ENCODE measurements at regions not wholly inside any gene's neighbourhood (a gene's known extent, or its start where the extent isn't known, plus 50 kb on each side); places are given as distances from the start of the nearest gene placed in this dataset.

DNA sequence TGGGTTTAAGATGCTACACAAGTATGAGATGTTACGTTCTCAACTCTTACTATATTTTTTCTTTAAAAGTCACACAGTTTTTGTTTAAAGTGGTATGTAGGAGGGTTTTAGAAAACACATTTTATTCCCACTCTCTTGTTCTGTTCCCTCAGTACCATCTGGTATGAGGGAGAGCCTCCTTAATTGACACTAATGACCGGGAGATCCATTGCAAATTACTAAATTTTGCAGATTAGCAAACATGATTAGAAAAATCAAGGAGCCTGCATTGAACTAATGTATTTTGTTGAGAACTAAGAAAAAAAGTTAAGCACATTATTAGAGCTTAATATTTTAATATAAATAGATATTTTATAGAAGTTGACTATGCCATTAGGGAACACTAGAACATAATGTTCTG is 87.3 kb upstream of the UNC5C start:
- H3K9me3 ChIP-seq, result no peaks in the 10 kb centered on the region
- intact Hi-C loops (cut with DNase I), result no loop called here

DNA sequence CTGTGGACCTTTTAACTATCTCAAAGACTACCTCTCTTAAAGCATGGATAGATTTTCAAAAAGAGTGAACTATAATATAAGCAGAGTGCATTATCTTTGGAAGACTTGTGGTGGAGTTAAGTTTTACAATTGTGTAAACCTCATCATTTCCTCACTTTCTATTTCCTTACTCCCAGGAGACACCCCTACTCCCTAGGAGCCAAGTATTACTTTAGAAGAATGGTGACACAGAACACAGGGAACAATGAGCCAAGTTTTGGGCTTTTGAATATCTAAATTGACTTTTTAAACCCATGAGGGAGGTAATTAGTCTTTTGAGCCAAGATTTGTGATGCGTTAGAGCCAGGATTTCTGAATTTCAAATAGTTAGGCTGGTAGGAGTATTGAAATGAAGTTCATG is 78.9 kb upstream of the UNC5C start:
- H3K4me3 ChIP-seq (replicated peaks in 1 of 3), result no peak overlapping the region
- intact Hi-C loops (cut with DNase I), result no loop called here
- H3K27ac ChIP-seq, result no peak overlapping the region
- H3K4me1 ChIP-seq, result no peaks in the 10 kb centered on the region
- no peaks in the 10 kb centered on the region for H3K27me3 ChIP-seq
- H3K9me3 ChIP-seq, result no peaks in the 10 kb centered on the region
- H3K36me3 ChIP-seq, result no peaks in the 10 kb centered on the region
- no peak for DNase-seq
- no peak for TF ChIP-seq POLR2A (IDR thresholded peaks at IDR 0.05)
- TF ChIP-seq, protein P1, sequence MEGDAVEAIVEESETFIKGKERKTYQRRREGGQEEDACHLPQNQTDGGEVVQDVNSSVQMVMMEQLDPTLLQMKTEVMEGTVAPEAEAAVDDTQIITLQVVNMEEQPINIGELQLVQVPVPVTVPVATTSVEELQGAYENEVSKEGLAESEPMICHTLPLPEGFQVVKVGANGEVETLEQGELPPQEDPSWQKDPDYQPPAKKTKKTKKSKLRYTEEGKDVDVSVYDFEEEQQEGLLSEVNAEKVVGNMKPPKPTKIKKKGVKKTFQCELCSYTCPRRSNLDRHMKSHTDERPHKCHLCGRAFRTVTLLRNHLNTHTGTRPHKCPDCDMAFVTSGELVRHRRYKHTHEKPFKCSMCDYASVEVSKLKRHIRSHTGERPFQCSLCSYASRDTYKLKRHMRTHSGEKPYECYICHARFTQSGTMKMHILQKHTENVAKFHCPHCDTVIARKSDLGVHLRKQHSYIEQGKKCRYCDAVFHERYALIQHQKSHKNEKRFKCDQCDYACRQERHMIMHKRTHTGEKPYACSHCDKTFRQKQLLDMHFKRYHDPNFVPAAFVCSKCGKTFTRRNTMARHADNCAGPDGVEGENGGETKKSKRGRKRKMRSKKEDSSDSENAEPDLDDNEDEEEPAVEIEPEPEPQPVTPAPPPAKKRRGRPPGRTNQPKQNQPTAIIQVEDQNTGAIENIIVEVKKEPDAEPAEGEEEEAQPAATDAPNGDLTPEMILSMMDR (IDR thresholded peaks at IDR 0.05), result no peak
- WGBS, 2 donors, result 71 to 83% methylated on average over 1 of the region's 1 CpG

More for the DNA sequence above, 87.3 kb upstream of the UNC5C start:
- Histone ChIP-seq H3K27ac (no peak overlapping the region), H3K27me3 (no peaks in the 10 kb centered on the region), H3K36me3 (no peaks in the 10 kb centered on the region), H3K4me1 (peaks cover 19 to 21% of the 10 kb centered on the region in 2 donors), H3K4me3 (replicated peaks in 1 of 3) (no peak overlapping the region)
- no peak for DNase-seq
- WGBS, 2 donors, result 68 to 69% methylated on average over 2 of the region's 2 CpGs
- TF ChIP-seq POLR2A (IDR thresholded peaks at IDR 0.05), result no peak
- TF ChIP-seq, protein P1 (IDR thresholded peaks at IDR 0.05), result no peak

GRCh38 chr4:95627024-95627605 is 78.3 kb upstream of the UNC5C start:
- DNase-seq, result no peak
- intact Hi-C loops (cut with DNase I), result no loop called here
- Histone ChIP-seq H3K4me1 (no peaks in the 10 kb centered on the region), H3K36me3 (no peaks in the 10 kb centered on the region), H3K27ac (no peak overlapping the region), H3K27me3 (no peaks in the 10 kb centered on the region), H3K4me3 (replicated peaks in 1 of 3) (no peak overlapping the region), H3K9me3 (no peaks in the 10 kb centered on the region)
- TF ChIP-seq POLR2A (IDR thresholded peaks at IDR 0.05), result no peak
- TF ChIP-seq, protein P1 (IDR thresholded peaks at IDR 0.05), result no peak
- 89 to 96% methylated on average over 1 of the region's 1 CpG for WGBS, 2 donors

DNA sequence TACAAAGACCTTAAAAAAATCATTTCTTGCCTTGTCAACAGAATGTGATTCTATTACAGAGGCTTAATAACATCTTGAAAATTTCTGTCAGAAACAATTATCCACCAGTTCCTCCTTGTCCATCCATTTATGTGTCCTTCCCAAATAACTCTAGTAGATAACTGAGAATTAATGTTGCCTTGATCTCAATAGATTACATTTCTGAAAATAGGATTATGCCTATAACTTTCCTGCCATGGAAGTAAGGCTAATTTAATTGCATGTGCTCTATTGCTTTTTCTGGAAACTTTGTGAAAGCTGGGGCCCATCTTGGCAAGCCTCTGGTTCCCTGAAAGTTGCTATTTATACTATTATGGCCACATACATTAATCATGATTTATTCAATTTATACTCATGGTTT is 76.2 kb upstream of the UNC5C start:
- TF ChIP-seq POLR2A (IDR thresholded peaks at IDR 0.05), result no peak
- TF ChIP-seq, protein P1 (IDR thresholded peaks at IDR 0.05), result no peak
- intact Hi-C loops (cut with DNase I), result no loop called here

GRCh38 chr4:95619525-95620443 is 71.0 kb upstream of the UNC5C start:
- Histone ChIP-seq H3K4me1 (no peaks in the 10 kb centered on the region), H3K27ac (no peak overlapping the region), H3K27me3 (no peaks in the 10 kb centered on the region), H3K4me3 (replicated peaks in 1 of 3) (no peak overlapping the region), H3K9me3 (no peaks in the 10 kb centered on the region), H3K36me3 (no peaks in the 10 kb centered on the region)
- intact Hi-C loops (cut with DNase I), result no loop called here
- no peak for DNase-seq
- 87% methylated on average over 9 of the region's 9 CpGs for WGBS, 2 donors
- no peak for TF ChIP-seq POLR2A (IDR thresholded peaks at IDR 0.05)
- TF ChIP-seq, protein P1 (IDR thresholded peaks at IDR 0.05), result no peak

More for the DNA sequence above, 76.2 kb upstream of the UNC5C start:
- no peak overlapping the region for H3K4me3 ChIP-seq (replicated peaks in 1 of 3)
- no peaks in the 10 kb centered on the region for H3K9me3 ChIP-seq
- no peak for DNase-seq
- no peak overlapping the region for H3K27ac ChIP-seq
- H3K4me1 ChIP-seq, result no peaks in the 10 kb centered on the region
- no peaks in the 10 kb centered on the region for H3K36me3 ChIP-seq
- no peaks in the 10 kb centered on the region for H3K27me3 ChIP-seq

All from thyroid gland (tissue), 4 donors.